ENCODE measurements at regions not wholly inside any gene's neighbourhood (a gene's known extent, or its start where the extent isn't known, plus 50 kb on each side); places are given as distances from the start of the nearest gene placed in this dataset.
"Not testable (repeated sequence)": the region's sequence is repeated elsewhere in the genome, so short reads cannot be mapped to it uniquely, and the experiment has no call there.

- no peak for DNase-seq (ENCODE audit: low read depth)
Measured at GRCh38 chrX:38940547-38940946, 139.3 kb downstream of the MID1IP1 start.

GRCh38 chrX:38941675-38942074 is 140.4 kb downstream of the MID1IP1 start:
- DNase-seq (ENCODE audit: low read depth) = no peak

- no peak for DNase-seq (ENCODE audit: low read depth)
Measured at GRCh38 chrX:38943120-38943519, 141.9 kb downstream of the MID1IP1 start.

GRCh38 chrX:38948046-38948445 is 146.8 kb downstream of the MID1IP1 start:
- no peak for DNase-seq (ENCODE audit: low read depth)

GRCh38 chrX:38954520-38954919 is 153.3 kb downstream of the MID1IP1 start:
- DNase-seq (ENCODE audit: low read depth) = no peak

- DNase-seq (ENCODE audit: low read depth) = no peak
Measured at GRCh38 chrX:38959736-38960135, 158.5 kb downstream of the MID1IP1 start.

- DNase-seq (ENCODE audit: low read depth) = no peak
Measured at GRCh38 chrX:38960137-38960536, 158.9 kb downstream of the MID1IP1 start.

GRCh38 chrX:38961936-38962335 is 160.7 kb downstream of the MID1IP1 start:
- DNase-seq (ENCODE audit: low read depth) = no peak

- DNase-seq (ENCODE audit: low read depth) = not testable (repeated sequence)
Measured at GRCh38 chrX:38963244-38963643, 162.0 kb downstream of the MID1IP1 start.

GRCh38 chrX:38965888-38966287 is 164.6 kb downstream of the MID1IP1 start:
- DNase-seq (ENCODE audit: low read depth) = no peak

GRCh38 chrX:38968344-38969216 is 167.3 kb downstream of the MID1IP1 start:
- no peak for DNase-seq (ENCODE audit: low read depth)

- no peak for DNase-seq (ENCODE audit: low read depth)
Measured at GRCh38 chrX:38970074-38970473, 168.8 kb downstream of the MID1IP1 start.

GRCh38 chrX:38970845-38971244 is 169.6 kb downstream of the MID1IP1 start:
- DNase-seq (ENCODE audit: low read depth) = no peak

GRCh38 chrX:38973322-38973721 is 172.1 kb downstream of the MID1IP1 start:
- no peak for DNase-seq (ENCODE audit: low read depth)

- no peak for DNase-seq (ENCODE audit: low read depth)
Measured at GRCh38 chrX:38974542-38974941, 173.3 kb downstream of the MID1IP1 start.

GRCh38 chrX:38975368-38975942 is 174.2 kb downstream of the MID1IP1 start:
- DNase-seq (ENCODE audit: low read depth) = no peak

GRCh38 chrX:38982370-38982769 is 181.1 kb downstream of the MID1IP1 start:
- DNase-seq (ENCODE audit: low read depth) = no peak

GRCh38 chrX:38982843-38983242 is 181.6 kb downstream of the MID1IP1 start:
- DNase-seq (ENCODE audit: low read depth) = no peak

GRCh38 chrX:38985375-38985774 is 184.1 kb downstream of the MID1IP1 start:
- DNase-seq (ENCODE audit: low read depth) = no peak

GRCh38 chrX:38985945-38986344 is 184.7 kb downstream of the MID1IP1 start:
- no peak for DNase-seq (ENCODE audit: low read depth)

- DNase-seq (ENCODE audit: low read depth) = no peak
Measured at GRCh38 chrX:38986586-38986985, 185.3 kb downstream of the MID1IP1 start.

- no peak for DNase-seq (ENCODE audit: low read depth)
Measured at GRCh38 chrX:38987198-38987651, 186.0 kb downstream of the MID1IP1 start.

GRCh38 chrX:38988301-38988700 is 187.0 kb downstream of the MID1IP1 start:
- DNase-seq (ENCODE audit: low read depth) = no peak

- no peak for DNase-seq (ENCODE audit: low read depth)
Measured at GRCh38 chrX:38989076-38989475, 187.8 kb downstream of the MID1IP1 start.

Measured in activated gamma-delta T cell treated with anti-CD3 and anti-CD28 coated beads, Interleukin-2, amount 50 U/mL, for 16 hours (primary cell).